Mesendoderm (in vitro differentiated cells): ENCODE measurements at regions not wholly inside any gene's neighbourhood (a gene's known extent, or its start where the extent isn't known, plus 50 kb on each side); places are given as distances from the start of the nearest gene placed in this dataset.

Experiments
- DNase-seq: peaks from one replicate; pipeline ENCODE4 v3.0.0; 2013
- H2AK5ac ChIP-seq: 2 replicates; pipeline ENCODE4 v1.6.1; 2013; ENCODE audit warnings: low read length, inconsistent platforms
- H2BK120ac ChIP-seq: 2 replicates; pipeline ENCODE4 v1.6.1; 2013; ENCODE audit warnings: low read depth, mild to moderate bottlenecking, low read length, moderate library complexity, mixed read lengths
- H2BK15ac ChIP-seq: replicated peaks from 2 replicates; pipeline ENCODE4 v1.6.1; 2013; ENCODE audit warnings: low read depth, mild to moderate bottlenecking, moderate library complexity
- H2BK5ac ChIP-seq: 2 replicates; pipeline ENCODE4 v1.6.1; 2013; ENCODE audit warnings: low read length, inconsistent platforms
- H3K18ac ChIP-seq: 2 replicates; pipeline ENCODE4 v1.6.1; 2013; ENCODE audit warnings: mild to moderate bottlenecking, low read length, mixed read lengths
- H3K23ac ChIP-seq: one replicate; pipeline ENCODE4 v1.6.1; 2013; ENCODE audit warnings: low read length
- H3K27ac ChIP-seq: 2 replicates; pipeline ENCODE4 v1.5.1; 2013; ENCODE audit warnings: low read depth, mild to moderate bottlenecking, inconsistent platforms, low read length, moderate library complexity
- H3K27me3 ChIP-seq: 2 replicates; pipeline ENCODE4 v1.6.1; 2013; ENCODE audit warnings: low read length, control low read depth, mild to moderate bottlenecking, inconsistent platforms; ENCODE audit not compliant: insufficient read depth, poor library complexity
- H3K36me3 ChIP-seq: 2 replicates; pipeline ENCODE4 v1.6.1; 2013; ENCODE audit warnings: low read length, inconsistent platforms; ENCODE audit not compliant: control insufficient read depth, insufficient read depth
- H3K4ac ChIP-seq: one replicate; pipeline ENCODE4 v1.6.1; 2013; ENCODE audit warnings: low read depth, mild to moderate bottlenecking, low read length, moderate library complexity
- H3K4me1 ChIP-seq: 2 replicates; pipeline ENCODE4 v1.6.1; 2013; ENCODE audit warnings: low read depth, low read length, inconsistent platforms; ENCODE audit not compliant: control insufficient read depth
- H3K4me2 ChIP-seq: 2 replicates; pipeline ENCODE4 v1.6.1; 2013; ENCODE audit warnings: low read length
- H3K4me3 ChIP-seq: 2 replicates; pipeline ENCODE4 v1.5.1; 2013; ENCODE audit warnings: mild to moderate bottlenecking, low read length
- H3K56ac ChIP-seq: one replicate; pipeline ENCODE4 v1.6.1; 2013; ENCODE audit warnings: low read length
- H3K79me1 ChIP-seq: 2 replicates; pipeline ENCODE4 v1.6.1; 2013; ENCODE audit warnings: low read length, inconsistent platforms
- H3K79me2 ChIP-seq: 2 replicates; pipeline ENCODE4 v1.6.1; 2013; ENCODE audit warnings: mild to moderate bottlenecking, low read length; ENCODE audit not compliant: control insufficient read depth, insufficient read depth
- H3K9ac ChIP-seq: 2 replicates; pipeline ENCODE4 v1.6.1; 2013; ENCODE audit warnings: low read length, inconsistent platforms
- H4K5ac ChIP-seq: one replicate; pipeline ENCODE4 v1.6.1; 2013; ENCODE audit warnings: low read length
- H4K8ac ChIP-seq: one replicate; pipeline ENCODE4 v1.6.1; 2013; ENCODE audit warnings: low read depth, mild to moderate bottlenecking, control low read depth, low read length, moderate library complexity
- WGBS: extraction: QIAGEN DNeasy Blood & Tissue Kit; methylation state at CpG from one replicate; pipeline ENCODE4 v1.1.7; 2013; ENCODE audit warnings: low lambda C conversion rate, missing lambda C conversion rate; ENCODE audit not compliant: insufficient coverage; ENCODE audit errors: extremely low coverage; 5-methylcytosine and 5-hydroxymethylcytosine counted together

GRCh38 chr11:23990346-23991164, 506.3 kb upstream of the LUZP2 start:
- H3K27ac ChIP-seq: no peak overlapping the region

DNA sequence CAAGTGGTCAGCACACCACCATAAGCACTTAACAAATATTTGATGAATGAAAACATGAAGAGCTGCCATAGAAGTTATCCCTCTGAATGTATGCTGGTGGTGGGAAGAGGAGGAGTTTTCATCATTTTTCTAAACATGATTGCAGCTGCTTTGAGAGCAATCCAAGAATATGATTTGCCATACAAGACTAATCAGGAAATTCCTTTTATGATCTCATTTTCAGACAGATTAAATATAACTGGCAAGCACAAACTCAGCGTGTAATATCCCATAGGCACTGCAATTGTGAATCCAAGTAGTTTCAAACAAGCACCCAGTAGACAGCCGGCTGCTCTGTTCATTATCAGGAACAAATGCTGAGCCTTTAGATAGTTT, 505.7 kb upstream of the LUZP2 start:
- H2BK15ac ChIP-seq: no peak overlapping the region
- no peak overlapping the region for H3K56ac ChIP-seq
- WGBS: no CpG with 5 or more reads among the region's 2 CpGs
- no peak overlapping the region for H4K8ac ChIP-seq
- H3K4me3 ChIP-seq: no peak overlapping the region
- H2BK5ac ChIP-seq: no peak overlapping the region
- H3K9ac ChIP-seq: no peak overlapping the region
- no peaks in the 10 kb centered on the region for H3K79me1 ChIP-seq
- no peak overlapping the region for H3K4me2 ChIP-seq
- no peaks in the 10 kb centered on the region for H3K36me3 ChIP-seq
- H3K79me2 ChIP-seq: no peaks in the 10 kb centered on the region
- no peak for DNase-seq
- no peak overlapping the region for H3K23ac ChIP-seq
- no peak overlapping the region for H2AK5ac ChIP-seq
- H3K4me1 ChIP-seq: no peaks in the 10 kb centered on the region
- H2BK120ac ChIP-seq: no peak overlapping the region
- H4K5ac ChIP-seq: no peak overlapping the region
- H3K18ac ChIP-seq: no peak overlapping the region
- no peak overlapping the region for H3K4ac ChIP-seq
- H3K27ac ChIP-seq: no peak overlapping the region
- no peaks in the 10 kb centered on the region for H3K27me3 ChIP-seq

More at GRCh38 chr11:23990346-23991164, 506.3 kb upstream of the LUZP2 start:
- no CpG with 5 or more reads among the region's 2 CpGs for WGBS
- Histone ChIP-seq H4K5ac (no peak overlapping the region), H3K79me1 (no peaks in the 10 kb centered on the region), H3K9ac (no peak overlapping the region), H3K4me2 (no peak overlapping the region), H2AK5ac (no peak overlapping the region), H3K36me3 (no peaks in the 10 kb centered on the region), H3K27me3 (no peaks in the 10 kb centered on the region), H3K79me2 (no peaks in the 10 kb centered on the region), H3K4ac (no peak overlapping the region), H3K18ac (no peak overlapping the region), H4K8ac (no peak overlapping the region), H2BK5ac (no peak overlapping the region), H3K4me3 (no peak overlapping the region), H2BK15ac (no peak overlapping the region), H2BK120ac (no peak overlapping the region), H3K56ac (no peak overlapping the region), H3K23ac (no peak overlapping the region), H3K4me1 (no peaks in the 10 kb centered on the region)
- DNase-seq: no peak

- Histone ChIP-seq H3K27ac (no peak overlapping the region), H3K56ac (no peak overlapping the region), H3K18ac (no peak overlapping the region), H2BK5ac (no peak overlapping the region), H3K79me1 (no peaks in the 10 kb centered on the region), H3K27me3 (no peaks in the 10 kb centered on the region), H3K9ac (no peak overlapping the region), H3K23ac (no peak overlapping the region), H2BK15ac (no peak overlapping the region), H3K36me3 (no peaks in the 10 kb centered on the region), H2AK5ac (no peak overlapping the region), H3K4me3 (no peak overlapping the region), H4K8ac (no peak overlapping the region), H3K79me2 (no peaks in the 10 kb centered on the region), H2BK120ac (no peak overlapping the region), H3K4me1 (no peaks in the 10 kb centered on the region), H3K4me2 (no peak overlapping the region), H3K4ac (no peak overlapping the region), H4K5ac (no peak overlapping the region)
- DNase-seq: no peak
These were observed 501.0 kb upstream of the LUZP2 start for GRCh38 chr11:23995891-23996290.

DNA sequence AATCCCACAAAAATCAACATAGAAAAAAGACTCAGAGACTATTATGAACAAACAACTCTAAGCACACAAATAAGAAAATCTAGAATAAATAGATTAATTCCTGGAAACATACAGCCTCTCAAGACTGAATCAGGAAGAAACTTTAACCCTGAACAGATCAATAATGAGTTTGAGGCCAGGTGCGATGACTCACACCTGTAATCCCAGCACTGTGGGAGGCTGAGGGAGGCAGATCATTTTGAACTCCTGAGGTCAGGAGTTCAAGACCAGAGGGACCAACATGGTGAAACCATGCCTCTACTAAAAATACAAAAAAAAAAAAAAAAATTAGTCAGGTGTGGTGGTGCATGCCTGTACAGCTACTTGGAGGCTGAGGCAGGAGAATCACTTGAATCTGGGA, 499.5 kb upstream of the LUZP2 start:
- Histone ChIP-seq H2BK5ac (no peak overlapping the region), H3K4ac (no peak overlapping the region), H3K9ac (no peak overlapping the region), H4K5ac (no peak overlapping the region), H3K27me3 (no peaks in the 10 kb centered on the region), H3K23ac (no peak overlapping the region), H3K79me1 (no peaks in the 10 kb centered on the region), H3K4me1 (no peaks in the 10 kb centered on the region), H3K4me2 (no peak overlapping the region), H3K18ac (no peak overlapping the region), H3K36me3 (no peaks in the 10 kb centered on the region), H3K4me3 (no peak overlapping the region), H2BK120ac (no peak overlapping the region), H4K8ac (no peak overlapping the region), H2BK15ac (no peak overlapping the region), H3K56ac (no peak overlapping the region), H3K79me2 (no peaks in the 10 kb centered on the region), H2AK5ac (no peak overlapping the region), H3K27ac (no peak overlapping the region)
- no peak for DNase-seq
- WGBS: no CpG with 5 or more reads among the region's 1 CpG

- no peak overlapping the region for H4K8ac ChIP-seq
- no peak overlapping the region for H2BK15ac ChIP-seq
- no peak overlapping the region for H3K23ac ChIP-seq
- no peak overlapping the region for H2BK120ac ChIP-seq
- no peak overlapping the region for H3K4ac ChIP-seq
- H3K27me3 ChIP-seq: no peaks in the 10 kb centered on the region
- no peak overlapping the region for H3K9ac ChIP-seq
- H3K79me2 ChIP-seq: no peaks in the 10 kb centered on the region
- no peaks in the 10 kb centered on the region for H3K79me1 ChIP-seq
- H4K5ac ChIP-seq: no peak overlapping the region
- H3K4me3 ChIP-seq: no peak overlapping the region
- no peak overlapping the region for H3K18ac ChIP-seq
- no peak overlapping the region for H2AK5ac ChIP-seq
- H3K36me3 ChIP-seq: no peaks in the 10 kb centered on the region
- peaks cover 3% of the 10 kb centered on the region for H3K4me1 ChIP-seq
- no peak overlapping the region for H2BK5ac ChIP-seq
- H3K4me2 ChIP-seq: no peak overlapping the region
- no peak for DNase-seq
- no peak overlapping the region for H3K56ac ChIP-seq
- H3K27ac ChIP-seq: no peak overlapping the region
These were observed 491.5 kb upstream of the LUZP2 start for GRCh38 chr11:24005202-24005876.

DNA sequence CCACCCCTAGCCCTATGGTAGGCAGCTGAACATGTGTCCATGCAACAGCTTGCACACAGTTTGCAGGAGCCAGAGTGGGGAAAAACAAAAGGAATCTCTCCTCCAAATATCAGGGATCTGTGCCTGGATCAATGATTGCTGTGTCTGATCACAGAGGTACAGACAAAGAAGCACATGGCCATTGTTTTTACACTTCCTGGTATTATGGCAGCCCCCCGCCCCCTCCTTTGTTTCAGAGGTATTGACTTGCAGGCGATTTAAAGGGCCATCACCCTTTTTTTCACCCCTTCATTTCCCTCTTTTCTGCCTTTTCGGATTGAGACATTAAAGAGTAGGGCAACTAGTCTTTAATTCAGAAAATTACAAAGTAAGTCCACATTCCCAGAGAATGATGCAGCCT, 453.0 kb upstream of the LUZP2 start:
- no peak for DNase-seq
- no CpG with 5 or more reads among the region's 3 CpGs for WGBS
- no peaks in the 10 kb centered on the region for H3K27me3 ChIP-seq
- no peak overlapping the region for H2BK15ac ChIP-seq
- H2BK120ac ChIP-seq: no peak overlapping the region
- no peak overlapping the region for H3K18ac ChIP-seq
- H4K8ac ChIP-seq: no peak overlapping the region
- H3K4me1 ChIP-seq: no peaks in the 10 kb centered on the region
- no peak overlapping the region for H2BK5ac ChIP-seq
- no peak overlapping the region for H3K4me2 ChIP-seq
- H3K79me2 ChIP-seq: no peaks in the 10 kb centered on the region
- H3K56ac ChIP-seq: no peak overlapping the region
- H2AK5ac ChIP-seq: no peak overlapping the region
- no peaks in the 10 kb centered on the region for H3K36me3 ChIP-seq
- no peak overlapping the region for H3K23ac ChIP-seq
- H3K27ac ChIP-seq: no peak overlapping the region
- no peak overlapping the region for H3K9ac ChIP-seq
- no peaks in the 10 kb centered on the region for H3K79me1 ChIP-seq
- no peak overlapping the region for H3K4me3 ChIP-seq
- no peak overlapping the region for H3K4ac ChIP-seq
- H4K5ac ChIP-seq: no peak overlapping the region
